Cardiac fibroblast (primary cell): ENCODE measurements at regions not wholly inside any gene's neighbourhood (a gene's known extent, or its start where the extent isn't known, plus 50 kb on each side); places are given as distances from the start of the nearest gene placed in this dataset.

ENCODE experiments used
- DNase-seq, 2 donors: peaks; one replicate each; pipeline versions ENCODE4 v3.0.0 to v3.0.0-alpha.2; 2010; ENCODE audit warnings: low read depth in 2 of 2
- H3K4me3 ChIP-seq, 2 donors: replicated peaks in 1 of 2; 1 replicate in 1 of 2; 2 replicates in 1 of 2; pipeline ENCODE4 v1.5.1; 2011; ENCODE audit warnings: low read depth in 2 of 2, low read length in 2 of 2, mild to moderate bottlenecking in 2 of 2, moderate library complexity in 1 of 2
- TF ChIP-seq, protein P1 (sequence below): IDR thresholded peaks from one replicate; pipeline ENCODE4 v1.5.1; 2011; ENCODE audit warnings: low read depth, mild to moderate bottlenecking, low read length, inconsistent platforms

DNA sequence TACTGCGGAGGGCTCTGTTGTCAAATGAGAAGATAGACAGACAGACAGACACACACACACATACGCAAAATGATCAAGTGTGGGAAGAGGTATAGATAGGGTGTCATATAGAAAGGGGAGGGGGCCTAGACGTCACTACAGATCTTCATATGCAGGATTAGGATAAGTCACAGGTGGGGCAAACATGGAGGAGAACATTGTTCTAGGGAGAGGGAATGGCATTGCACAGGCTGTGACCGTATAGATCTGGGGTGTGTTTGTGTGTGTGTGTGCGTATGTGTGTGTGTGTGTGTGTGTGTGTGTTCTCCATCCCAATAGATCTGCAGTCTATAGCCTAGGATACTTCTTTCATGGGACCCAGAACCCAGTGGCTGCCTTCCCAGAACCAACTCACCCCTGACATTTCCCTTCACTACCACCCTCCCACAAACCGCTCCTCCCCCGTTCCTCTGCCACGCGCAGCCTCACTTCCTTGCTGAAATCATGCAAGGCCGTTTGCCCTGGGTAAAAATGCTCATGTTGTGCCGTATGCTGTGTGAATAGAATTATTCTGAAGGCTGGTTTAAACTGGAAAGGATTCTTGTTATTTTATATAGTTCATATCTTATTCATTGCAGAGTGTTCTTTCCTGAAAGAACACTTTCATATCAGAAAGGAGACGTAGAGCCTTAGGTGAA is 50.5 kb upstream of the CCL1 start:
- no peak overlapping the region for H3K4me3 ChIP-seq
- DNase-seq = peak; percentile 10 to 16
- TF ChIP-seq, protein P1, sequence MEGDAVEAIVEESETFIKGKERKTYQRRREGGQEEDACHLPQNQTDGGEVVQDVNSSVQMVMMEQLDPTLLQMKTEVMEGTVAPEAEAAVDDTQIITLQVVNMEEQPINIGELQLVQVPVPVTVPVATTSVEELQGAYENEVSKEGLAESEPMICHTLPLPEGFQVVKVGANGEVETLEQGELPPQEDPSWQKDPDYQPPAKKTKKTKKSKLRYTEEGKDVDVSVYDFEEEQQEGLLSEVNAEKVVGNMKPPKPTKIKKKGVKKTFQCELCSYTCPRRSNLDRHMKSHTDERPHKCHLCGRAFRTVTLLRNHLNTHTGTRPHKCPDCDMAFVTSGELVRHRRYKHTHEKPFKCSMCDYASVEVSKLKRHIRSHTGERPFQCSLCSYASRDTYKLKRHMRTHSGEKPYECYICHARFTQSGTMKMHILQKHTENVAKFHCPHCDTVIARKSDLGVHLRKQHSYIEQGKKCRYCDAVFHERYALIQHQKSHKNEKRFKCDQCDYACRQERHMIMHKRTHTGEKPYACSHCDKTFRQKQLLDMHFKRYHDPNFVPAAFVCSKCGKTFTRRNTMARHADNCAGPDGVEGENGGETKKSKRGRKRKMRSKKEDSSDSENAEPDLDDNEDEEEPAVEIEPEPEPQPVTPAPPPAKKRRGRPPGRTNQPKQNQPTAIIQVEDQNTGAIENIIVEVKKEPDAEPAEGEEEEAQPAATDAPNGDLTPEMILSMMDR = no peak

DNA sequence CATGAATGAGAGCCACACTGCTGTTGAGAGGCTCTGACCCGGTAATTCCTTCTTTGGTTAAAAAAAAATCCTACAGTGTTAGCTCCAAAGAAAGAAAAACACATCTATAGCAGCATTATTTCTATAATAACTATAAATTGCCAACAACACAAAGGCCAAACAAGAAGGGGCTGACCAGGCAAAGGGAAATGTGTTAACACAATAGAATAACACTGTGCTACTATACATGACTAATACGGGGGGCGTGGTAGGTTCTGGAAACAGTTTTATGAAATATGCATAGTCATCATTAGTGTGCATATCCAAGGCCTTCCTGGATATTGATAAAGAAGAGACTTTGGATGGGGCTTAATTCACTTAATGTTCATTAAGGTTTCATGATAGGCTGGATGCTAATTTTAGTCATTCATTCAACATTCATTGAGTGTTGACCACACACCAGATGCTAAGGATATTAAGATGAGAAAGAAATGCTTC is 50.0 kb upstream of the CCL1 start:
- TF ChIP-seq, protein P1 = no peak
- H3K4me3 ChIP-seq = no peak overlapping the region
- DNase-seq = peak; percentile 25 to 86
